Endothelial cell (in vitro differentiated cells): ENCODE measurements at regions not wholly inside any gene's neighbourhood (a gene's known extent, or its start where the extent isn't known, plus 50 kb on each side); places are given as distances from the start of the nearest gene placed in this dataset.

Experiments used
- DNase-seq: peaks from one replicate; pipeline ENCODE4 v3.0.0; 2021; ENCODE audit warnings: low spot score
- H3K27ac Mint-ChIP-seq: one replicate; pipeline ENCODE4 v1.8.0; 2021; ENCODE audit warnings: mixed read lengths, inconsistent platforms; ENCODE audit not compliant: unreplicated experiment
- H3K27me3 Mint-ChIP-seq: one replicate; pipeline ENCODE4 v1.8.0; 2021; ENCODE audit warnings: mild to moderate bottlenecking, moderate library complexity, mixed read lengths, inconsistent platforms; ENCODE audit not compliant: unreplicated experiment
- H3K36me3 Mint-ChIP-seq: one replicate; pipeline ENCODE4 v1.8.0; 2021; ENCODE audit warnings: mild to moderate bottlenecking, low read depth, mixed read lengths, inconsistent platforms; ENCODE audit not compliant: unreplicated experiment
- H3K4me1 Mint-ChIP-seq: one replicate; pipeline ENCODE4 v1.8.0; 2021; ENCODE audit warnings: mild to moderate bottlenecking, mixed read lengths, inconsistent platforms; ENCODE audit not compliant: unreplicated experiment
- H3K4me3 Mint-ChIP-seq: one replicate; pipeline ENCODE4 v1.8.0; 2021; ENCODE audit warnings: mild to moderate bottlenecking, mixed read lengths, inconsistent platforms; ENCODE audit not compliant: unreplicated experiment
- H3K9me3 Mint-ChIP-seq: one replicate; pipeline ENCODE4 v1.8.0; 2021; ENCODE audit warnings: mixed read lengths, inconsistent platforms; ENCODE audit not compliant: unreplicated experiment
- TF ChIP-seq, protein P1 (sequence below): fragments of 200-600 bp; sonication (generic); IDR thresholded peaks from one replicate; pipeline ENCODE4 v1.5.0; 2021; ENCODE audit warnings: antibody characterized with exemption; ENCODE audit not compliant: unreplicated experiment

DNA sequence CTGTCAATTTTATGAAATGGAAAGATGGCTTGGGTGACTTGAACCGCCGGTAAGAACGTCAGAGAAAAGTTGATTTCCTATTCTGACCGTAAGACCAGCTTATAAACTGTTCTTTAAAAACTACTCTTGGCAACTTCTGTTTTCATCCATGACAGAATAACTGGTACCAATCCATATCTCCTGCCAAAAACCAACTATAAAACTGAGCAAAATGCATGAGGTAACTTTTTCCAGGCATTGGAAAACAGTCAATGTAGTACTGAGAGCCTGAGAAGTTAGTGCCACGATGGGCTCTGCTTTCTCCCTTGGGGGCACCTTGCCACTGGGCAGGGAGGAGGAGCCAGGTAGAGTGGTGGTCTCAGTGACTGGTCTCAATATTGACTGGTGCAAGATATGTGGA lies 615.2 kb upstream of the TBL1XR1 start:
- Mint-ChIP-seq H3K4me3 (no peak overlapping the region), H3K36me3 (no peaks in the 10 kb centered on the region), H3K27me3 (no peaks in the 10 kb centered on the region), H3K4me1 (peaks cover 10% of the 10 kb centered on the region), H3K27ac (no peak overlapping the region), H3K9me3 (peaks cover 4% of the 10 kb centered on the region)
- no peak for DNase-seq
- TF ChIP-seq, protein P1, sequence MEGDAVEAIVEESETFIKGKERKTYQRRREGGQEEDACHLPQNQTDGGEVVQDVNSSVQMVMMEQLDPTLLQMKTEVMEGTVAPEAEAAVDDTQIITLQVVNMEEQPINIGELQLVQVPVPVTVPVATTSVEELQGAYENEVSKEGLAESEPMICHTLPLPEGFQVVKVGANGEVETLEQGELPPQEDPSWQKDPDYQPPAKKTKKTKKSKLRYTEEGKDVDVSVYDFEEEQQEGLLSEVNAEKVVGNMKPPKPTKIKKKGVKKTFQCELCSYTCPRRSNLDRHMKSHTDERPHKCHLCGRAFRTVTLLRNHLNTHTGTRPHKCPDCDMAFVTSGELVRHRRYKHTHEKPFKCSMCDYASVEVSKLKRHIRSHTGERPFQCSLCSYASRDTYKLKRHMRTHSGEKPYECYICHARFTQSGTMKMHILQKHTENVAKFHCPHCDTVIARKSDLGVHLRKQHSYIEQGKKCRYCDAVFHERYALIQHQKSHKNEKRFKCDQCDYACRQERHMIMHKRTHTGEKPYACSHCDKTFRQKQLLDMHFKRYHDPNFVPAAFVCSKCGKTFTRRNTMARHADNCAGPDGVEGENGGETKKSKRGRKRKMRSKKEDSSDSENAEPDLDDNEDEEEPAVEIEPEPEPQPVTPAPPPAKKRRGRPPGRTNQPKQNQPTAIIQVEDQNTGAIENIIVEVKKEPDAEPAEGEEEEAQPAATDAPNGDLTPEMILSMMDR: no peak

DNA sequence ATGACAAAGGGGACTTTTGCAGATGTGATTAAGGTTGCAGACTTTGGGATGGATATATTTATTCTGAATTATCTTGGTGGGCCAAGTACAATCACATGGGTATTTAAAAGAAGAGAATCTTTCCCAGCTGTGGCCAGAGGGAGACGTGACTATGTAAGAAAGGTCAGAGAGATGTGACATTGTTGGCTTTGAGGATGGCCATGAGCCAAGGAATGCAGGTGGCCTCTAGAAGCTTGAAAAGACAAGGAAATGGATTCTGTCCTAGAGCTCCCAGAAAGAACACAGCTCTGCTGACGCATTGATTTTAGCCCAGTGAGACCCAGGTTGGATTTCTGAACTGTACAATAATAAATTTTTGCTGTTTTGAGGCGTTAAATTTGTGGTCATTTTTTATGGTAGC lies 616.0 kb upstream of the TBL1XR1 start:
- Mint-ChIP-seq H3K27me3 (no peaks in the 10 kb centered on the region), H3K9me3 (peaks cover 4% of the 10 kb centered on the region), H3K4me3 (no peak overlapping the region), H3K36me3 (no peaks in the 10 kb centered on the region), H3K27ac (no peak overlapping the region), H3K4me1 (peaks cover 18% of the 10 kb centered on the region)
- TF ChIP-seq, protein P1: no peak
- DNase-seq: no peak

DNA sequence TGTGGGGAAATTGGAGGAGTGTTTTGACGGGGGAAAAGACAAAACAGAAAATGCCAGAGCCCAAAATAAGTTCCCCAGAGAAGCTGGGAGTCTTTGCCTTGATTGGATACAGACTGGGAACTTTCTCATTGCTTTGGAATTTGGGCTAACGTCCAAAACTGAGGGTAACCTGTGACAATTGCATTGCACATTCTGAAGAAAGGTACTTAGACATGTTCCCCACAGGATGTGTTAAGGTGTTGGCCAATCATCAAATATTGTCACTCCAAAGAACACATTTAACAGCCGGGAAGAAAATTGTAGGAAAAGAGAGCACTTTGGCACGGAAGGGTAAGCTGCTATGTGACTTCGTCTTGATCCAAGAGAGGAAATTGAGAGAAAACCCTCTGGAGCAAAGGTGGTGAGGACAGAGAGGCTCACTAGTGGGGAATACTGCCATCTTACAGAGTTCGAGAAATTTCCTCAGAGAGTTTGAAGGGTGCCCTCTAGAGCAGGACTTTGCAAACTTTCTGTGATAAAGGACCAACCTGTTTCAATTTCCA lies 619.5 kb upstream of the TBL1XR1 start:
- no peak for DNase-seq
- TF ChIP-seq, protein P1: no peak
- H3K27me3 Mint-ChIP-seq: no peaks in the 10 kb centered on the region
- H3K4me3 Mint-ChIP-seq: no peak overlapping the region
- H3K36me3 Mint-ChIP-seq: no peaks in the 10 kb centered on the region
- peaks cover 22% of the 10 kb centered on the region for H3K4me1 Mint-ChIP-seq
- no peak overlapping the region for H3K27ac Mint-ChIP-seq
- H3K9me3 Mint-ChIP-seq: peaks cover 4% of the 10 kb centered on the region

DNA sequence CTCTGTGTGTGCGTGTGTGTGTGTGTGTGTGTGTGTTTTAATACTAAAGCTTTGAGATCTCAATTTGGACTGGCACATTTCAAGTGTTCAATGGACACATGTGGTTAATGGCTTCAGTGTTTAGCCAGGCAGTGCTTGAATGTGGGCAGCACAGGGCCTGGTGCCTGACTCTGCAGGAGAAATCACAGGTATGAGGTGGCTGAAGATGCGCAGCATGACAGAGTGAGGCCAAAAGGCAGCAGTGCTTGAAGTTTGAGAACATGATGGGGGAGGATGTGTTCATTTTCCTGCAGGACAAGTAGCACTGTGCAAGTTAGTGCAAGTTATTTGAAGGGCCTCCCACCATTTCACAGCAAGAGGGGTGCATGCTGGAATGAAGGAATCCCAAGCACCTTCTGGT lies 620.5 kb upstream of the TBL1XR1 start:
- H3K9me3 Mint-ChIP-seq: peaks cover 4% of the 10 kb centered on the region
- H3K27me3 Mint-ChIP-seq: no peaks in the 10 kb centered on the region
- no peak for DNase-seq
- TF ChIP-seq, protein P1: no peak
- no peak overlapping the region for H3K4me3 Mint-ChIP-seq
- H3K36me3 Mint-ChIP-seq: no peaks in the 10 kb centered on the region
- peak overlapping the region; percentile 17 for H3K27ac Mint-ChIP-seq
- H3K4me1 Mint-ChIP-seq: peaks cover 22% of the 10 kb centered on the region

DNA sequence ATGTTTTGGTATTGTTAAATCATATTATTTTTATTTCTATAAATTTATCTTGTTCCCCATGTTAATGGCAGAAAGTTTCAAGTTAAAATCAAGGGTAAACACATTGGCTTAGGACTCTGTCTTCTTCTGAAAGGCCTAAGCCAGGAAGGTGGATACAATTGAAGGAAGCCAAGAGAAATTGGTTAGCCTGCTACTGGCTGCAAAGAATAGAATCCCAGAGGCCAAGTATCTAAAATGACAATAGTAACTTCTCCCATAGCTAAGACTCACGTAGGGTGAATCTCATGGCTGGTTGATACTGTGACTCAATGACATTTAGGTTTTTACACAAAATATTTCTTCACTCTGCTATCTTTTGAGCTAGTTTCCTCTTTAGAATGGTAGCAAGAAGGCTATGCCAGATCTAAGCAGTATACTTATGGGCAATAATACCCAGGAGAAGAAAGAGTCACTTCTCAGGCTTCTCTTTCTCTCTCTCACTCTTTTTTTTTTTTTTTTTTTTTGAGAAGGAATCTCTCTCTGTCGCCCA lies 621.5 kb upstream of the TBL1XR1 start:
- TF ChIP-seq, protein P1: no peak
- H3K4me3 Mint-ChIP-seq: no peak overlapping the region
- H3K9me3 Mint-ChIP-seq: peaks cover 4% of the 10 kb centered on the region
- no peaks in the 10 kb centered on the region for H3K27me3 Mint-ChIP-seq
- H3K36me3 Mint-ChIP-seq: no peaks in the 10 kb centered on the region
- H3K27ac Mint-ChIP-seq: peak overlapping the region; percentile 75
- H3K4me1 Mint-ChIP-seq: peaks cover 22% of the 10 kb centered on the region
- DNase-seq: no peak
